T-cell (primary cell): ENCODE measurements at regions not wholly inside any gene's neighbourhood (a gene's known extent, or its start where the extent isn't known, plus 50 kb on each side); places are given as distances from the start of the nearest gene placed in this dataset.
"Not testable (repeated sequence)": the region's sequence is repeated elsewhere in the genome, so short reads cannot be mapped to it uniquely, and the experiment has no call there.

ENCODE experiments used
- ATAC-seq, 4 experiments: fragments of 200-7000 bp in 3 of 4; fragments of 150-1000 bp in 1 of 4; cut with Tn5 transposase; replicated peaks in 1 of 4; 1 replicate in 3 of 4; 2 replicates in 1 of 4; pipeline ENCODE4 v1.10.0; 2021; ENCODE audit warnings: moderate library complexity in 3 of 4, mild to moderate bottlenecking in 2 of 4, moderate number of reproducible peaks in 1 of 4
- CTCF ChIA-PET, 2 donors: fragments of 300-600 bp; sonication (Branson Sonifier 250); formaldehyde crosslinking; loops; one replicate each; lab custom pipeline; 2022; ENCODE audit warnings: antibody characterized with exemption in 2 of 2; lab: Charles Lee
- POLR2A ChIA-PET, 2 donors: fragments of 300-600 bp; sonication (Branson Sonifier 250); formaldehyde crosslinking; loops; one replicate each; lab custom pipeline; 2022; ENCODE audit warnings: antibody characterized with exemption in 2 of 2; lab: Charles Lee
- DNase-seq, 35 experiments: peaks; one replicate each; pipeline versions ENCODE4 v3.0.0 to v3.0.0-alpha.2; 2013 to 2023
- H3K27ac ChIP-seq: one replicate; pipeline ENCODE4 v1.5.1; 2013; ENCODE audit warnings: low read length
- H3K27me3 ChIP-seq, 2 experiments: replicated peaks in 1 of 2; 1 replicate in 1 of 2; 2 replicates in 1 of 2; pipeline versions ENCODE4 v1.6.1 to v1.7.0; 2013; ENCODE audit warnings: low read length in 1 of 2, mixed read lengths in 1 of 2; ENCODE audit not compliant: control insufficient read depth in 2 of 2, insufficient read depth in 2 of 2; ENCODE audit errors: extremely low read depth in 1 of 2
- H3K36me3 ChIP-seq, 2 donors: 1 replicate in 1 of 2; 2 replicates in 1 of 2; pipeline versions ENCODE4 v1.6.1 to v1.7.0; 2013; ENCODE audit warnings: low read length in 1 of 2; ENCODE audit not compliant: control insufficient read depth in 2 of 2, insufficient read depth in 1 of 2; ENCODE audit errors: extremely low read depth in 1 of 2
- H3K4me1 ChIP-seq, 2 experiments: 1 replicate in 1 of 2; 2 replicates in 1 of 2; pipeline versions ENCODE4 v1.6.1 to v1.7.0; 2013; ENCODE audit warnings: low read length in 2 of 2, mixed read lengths in 1 of 2; ENCODE audit not compliant: insufficient read depth in 2 of 2, control insufficient read depth in 1 of 2; ENCODE audit errors: extremely low read depth in 1 of 2
- H3K4me3 ChIP-seq, 2 donors: 1 replicate in 1 of 2; 2 replicates in 1 of 2; pipeline versions ENCODE4 v1.5.1 to v1.7.0; 2013; ENCODE audit warnings: mild to moderate bottlenecking in 2 of 2, low read length in 1 of 2, moderate library complexity in 1 of 2; ENCODE audit not compliant: control insufficient read depth in 1 of 2; ENCODE audit errors: extremely low read depth in 1 of 2
- H3K9me3 ChIP-seq: 2 replicates; pipeline ENCODE4 v1.7.0; 2013
- H3K27ac Mint-ChIP-seq, 2 donors: one replicate each; pipeline ENCODE4 v1.8.0; 2020 to 2021; ENCODE audit warnings: mild to moderate bottlenecking in 2 of 2, mixed read lengths in 2 of 2
- H3K27me3 Mint-ChIP-seq, 2 donors: one replicate each; pipeline ENCODE4 v1.8.0; 2021 to 2022; ENCODE audit warnings: mixed read lengths in 2 of 2
- H3K36me3 Mint-ChIP-seq: one replicate; pipeline ENCODE4 v1.8.0; 2021; ENCODE audit warnings: mixed read lengths
- H3K4me1 Mint-ChIP-seq, 3 donors: one replicate each; pipeline ENCODE4 v1.8.0; 2020 to 2022; ENCODE audit warnings: mixed read lengths in 3 of 3, mild to moderate bottlenecking in 1 of 3
- H3K4me3 Mint-ChIP-seq, 3 donors: one replicate each; pipeline ENCODE4 v1.8.0; 2020 to 2022; ENCODE audit warnings: mild to moderate bottlenecking in 3 of 3, mixed read lengths in 3 of 3, moderate library complexity in 3 of 3
- H3K9me3 Mint-ChIP-seq, 3 donors: one replicate each; pipeline ENCODE4 v1.8.0; 2020 to 2022; ENCODE audit warnings: mixed read lengths in 3 of 3
- WGBS: methylation state at CpG from one replicate; pipeline ENCODE4 v1.1.5; 2013; ENCODE audit warnings: missing lambda C conversion rate; ENCODE audit not compliant: insufficient coverage; 5-methylcytosine and 5-hydroxymethylcytosine counted together

- Histone ChIP-seq H3K4me3 (no peak overlapping the region), H3K4me1 (no peaks in the 10 kb centered on the region), H3K27me3 (peaks cover 0 to 2% of the 10 kb centered on the region in 2 experiments), H3K27ac (no peak overlapping the region), H3K36me3 (no peaks in the 10 kb centered on the region), H3K9me3 (no peaks in the 10 kb centered on the region)
- no peaks in the 10 kb centered on the region for H3K36me3 Mint-ChIP-seq
- no peak overlapping the region for H3K27ac Mint-ChIP-seq
- no peak overlapping the region for H3K4me3 Mint-ChIP-seq
- DNase-seq (no peak), ATAC-seq (no peak)
- WGBS: 94% methylated on average over 2 of the region's 3 CpGs
- POLR2A ChIA-PET: no interaction called here
- H3K4me1 Mint-ChIP-seq: no peaks in the 10 kb centered on the region
- peaks cover 0 to 2% of the 10 kb centered on the region in 2 donors for H3K27me3 Mint-ChIP-seq
- CTCF ChIA-PET: no interaction called here
- no peaks in the 10 kb centered on the region for H3K9me3 Mint-ChIP-seq
Observed at GRCh38 chr7:17434191-17434590, 135.7 kb downstream of the AHR start.

GRCh38 chr7:17434841-17435692 lies 136.6 kb downstream of the AHR start:
- Histone ChIP-seq H3K4me1 (no peaks in the 10 kb centered on the region), H3K9me3 (no peaks in the 10 kb centered on the region), H3K27me3 (peaks cover 0 to 2% of the 10 kb centered on the region in 2 experiments), H3K4me3 (no peak overlapping the region), H3K27ac (no peak overlapping the region), H3K36me3 (no peaks in the 10 kb centered on the region)
- POLR2A ChIA-PET: interaction anchor here in 1 of 2 donors (0.6 kb wide), 1 partner anchor 102 kb away, joined by 5 read pairs; no protein-coding TSS in a partner anchor
- no peak for DNase-seq
- Mint-ChIP-seq H3K4me3 (no peak overlapping the region), H3K27ac (no peak overlapping the region), H3K4me1 (no peaks in the 10 kb centered on the region), H3K36me3 (no peaks in the 10 kb centered on the region), H3K9me3 (no peaks in the 10 kb centered on the region), H3K27me3 (peaks cover 0 to 2% of the 10 kb centered on the region in 2 donors)
- no peak for ATAC-seq
- WGBS: 94% methylated on average over 3 of the region's 6 CpGs
- CTCF ChIA-PET: no interaction called here

- no peaks in the 10 kb centered on the region for H3K36me3 ChIP-seq
- H3K27ac ChIP-seq: no peak overlapping the region
- no peak for ATAC-seq
- POLR2A ChIA-PET: no interaction called here
- H3K36me3 Mint-ChIP-seq: no peaks in the 10 kb centered on the region
- no peak overlapping the region for H3K27ac Mint-ChIP-seq
- H3K9me3 ChIP-seq: no peaks in the 10 kb centered on the region
- DNase-seq: no peak
- CTCF ChIA-PET: no interaction called here
- H3K4me1 Mint-ChIP-seq: peaks cover under 1 to 6% (median 3%) of the 10 kb centered on the region in 3 donors
- no peaks in the 10 kb centered on the region for H3K4me1 ChIP-seq
- no peak overlapping the region for H3K4me3 Mint-ChIP-seq
- H3K27me3 Mint-ChIP-seq: peaks cover 0 to 2% of the 10 kb centered on the region in 2 donors
- no peak overlapping the region for H3K4me3 ChIP-seq
- H3K9me3 Mint-ChIP-seq: peaks cover 6 to 9% (median 8%) of the 10 kb centered on the region in 3 donors
- peaks cover 0 to 2% of the 10 kb centered on the region in 2 experiments for H3K27me3 ChIP-seq
- no CpG with 5 or more reads among the region's 2 CpGs for WGBS
Observed at GRCh38 chr7:17436126-17436525, 137.7 kb downstream of the AHR start.

GRCh38 chr7:17437586-17437985 lies 139.1 kb downstream of the AHR start:
- H3K9me3 Mint-ChIP-seq: peaks cover 6 to 13% (median 12%) of the 10 kb centered on the region in 3 donors
- no peaks in the 10 kb centered on the region for H3K36me3 Mint-ChIP-seq
- H3K4me1 ChIP-seq: no peaks in the 10 kb centered on the region
- no peaks in the 10 kb centered on the region for H3K9me3 ChIP-seq
- no peaks in the 10 kb centered on the region for H3K27me3 ChIP-seq
- H3K4me3 Mint-ChIP-seq: no peak overlapping the region
- DNase-seq: no peak
- H3K27ac Mint-ChIP-seq: no peak overlapping the region
- no peaks in the 10 kb centered on the region for H3K36me3 ChIP-seq
- no peak for ATAC-seq
- POLR2A ChIA-PET: no interaction called here
- peaks cover 5 to 10% (median 8%) of the 10 kb centered on the region in 3 donors for H3K4me1 Mint-ChIP-seq
- CTCF ChIA-PET: no interaction called here
- no CpG with 5 or more reads among the region's 1 CpG for WGBS
- H3K27me3 Mint-ChIP-seq: no peaks in the 10 kb centered on the region
- no peak overlapping the region for H3K4me3 ChIP-seq
- H3K27ac ChIP-seq: no peak overlapping the region

- peaks cover 6 to 13% (median 12%) of the 10 kb centered on the region in 3 donors for H3K9me3 Mint-ChIP-seq
- POLR2A ChIA-PET, H3K27me3 ChIP-seq, H3K27ac ChIP-seq, ATAC-seq, H3K9me3 ChIP-seq, H3K4me1 ChIP-seq, H3K36me3 Mint-ChIP-seq, H3K27me3 Mint-ChIP-seq, H3K27ac Mint-ChIP-seq, H3K4me3 ChIP-seq, H3K36me3 ChIP-seq, H3K4me1 Mint-ChIP-seq, CTCF ChIA-PET, H3K4me3 Mint-ChIP-seq, DNase-seq: not testable (repeated sequence)
- 100% methylated on average over 1 of the region's 3 CpGs for WGBS
Observed at GRCh38 chr7:17440025-17440784, 141.8 kb downstream of the AHR start.

- H3K9me3 Mint-ChIP-seq: peaks cover 6 to 13% (median 12%) of the 10 kb centered on the region in 3 donors
- peaks cover 5 to 10% (median 8%) of the 10 kb centered on the region in 3 donors for H3K4me1 Mint-ChIP-seq
- H3K27me3 Mint-ChIP-seq: peaks cover 0 to 2% of the 10 kb centered on the region in 2 donors
- no peak overlapping the region for H3K27ac ChIP-seq
- WGBS: no CpG with 5 or more reads among the region's 5 CpGs
- no peak overlapping the region for H3K27ac Mint-ChIP-seq
- H3K27me3 ChIP-seq: no peaks in the 10 kb centered on the region
- H3K36me3 ChIP-seq: no peaks in the 10 kb centered on the region
- no peak overlapping the region for H3K4me3 Mint-ChIP-seq
- no peak overlapping the region for H3K4me3 ChIP-seq
- no peak for DNase-seq
- no peaks in the 10 kb centered on the region for H3K4me1 ChIP-seq
- H3K9me3 ChIP-seq: no peaks in the 10 kb centered on the region
- CTCF ChIA-PET: no interaction called here
- no peak for ATAC-seq
- no peaks in the 10 kb centered on the region for H3K36me3 Mint-ChIP-seq
- POLR2A ChIA-PET: no interaction called here
Observed at GRCh38 chr7:17440831-17441230, 142.4 kb downstream of the AHR start.
